Common myeloid progenitor, CD34-positive (primary cell): ENCODE measurements at regions not wholly inside any gene's neighbourhood (a gene's known extent, or its start where the extent isn't known, plus 50 kb on each side); places are given as distances from the start of the nearest gene placed in this dataset.

Experiments
- CTCF ChIA-PET: fragments of 350-600 bp; sonication (Branson Sonifier 250); formaldehyde crosslinking; loops from one replicate; lab custom pipeline; 2021; ENCODE audit warnings: antibody characterized with exemption; lab: Charles Lee
- POLR2A ChIA-PET: fragments of 350-600 bp; sonication (Branson Sonifier 250); formaldehyde crosslinking; loops from one replicate; lab custom pipeline; 2021; ENCODE audit warnings: antibody characterized with exemption; lab: Charles Lee
- DNase-seq, 3 donors: peaks; one replicate each; pipeline versions ENCODE4 v3.0.0 to v3.0.0-alpha.2; 2013
- H3K27ac ChIP-seq, 2 experiments: 1 replicate in 1 of 2; 2 replicates in 1 of 2; pipeline ENCODE4 v1.7.0; 2013; ENCODE audit warnings: inconsistent platforms in 2 of 2, low read length in 2 of 2, mild to moderate bottlenecking in 2 of 2, low read depth in 1 of 2, moderate library complexity in 1 of 2; ENCODE audit not compliant: severe bottlenecking in 2 of 2, insufficient read depth in 1 of 2, poor library complexity in 1 of 2
- H3K27me3 ChIP-seq, 5 experiments: replicated peaks in 2 of 5; 1 replicate in 3 of 5; 2 replicates in 2 of 5; pipeline versions ENCODE4 v1.6.1 to v1.7.0; 2013; ENCODE audit warnings: low read length in 4 of 5, mild to moderate bottlenecking in 2 of 5, moderate library complexity in 2 of 5, inconsistent platforms in 1 of 5; ENCODE audit not compliant: insufficient read depth in 5 of 5, control insufficient read depth in 4 of 5
- H3K36me3 ChIP-seq, 4 experiments: 1 replicate in 2 of 4; 2 replicates in 2 of 4; pipeline versions ENCODE4 v1.6.1 to v1.7.0; 2013; ENCODE audit warnings: low read length in 3 of 4, control low read depth in 1 of 4, mild to moderate bottlenecking in 1 of 4; ENCODE audit not compliant: control insufficient read depth in 4 of 4, insufficient read depth in 4 of 4
- H3K4me1 ChIP-seq, 4 experiments: 1 replicate in 3 of 4; 2 replicates in 1 of 4; pipeline versions ENCODE4 v1.6.1 to v1.7.1; 2013; ENCODE audit warnings: low read length in 3 of 4, mild to moderate bottlenecking in 3 of 4, control low read depth in 1 of 4, inconsistent platforms in 1 of 4, moderate library complexity in 1 of 4; ENCODE audit not compliant: control insufficient read depth in 4 of 4, insufficient read depth in 4 of 4; ENCODE audit errors: control extremely low read depth in 1 of 4
- H3K4me3 ChIP-seq, 7 experiments: 1 replicate in 4 of 7; 2 replicates in 3 of 7; pipeline versions ENCODE4 v1.5.1 to v1.7.0; 2013; ENCODE audit warnings: mild to moderate bottlenecking in 7 of 7, low read length in 6 of 7, moderate library complexity in 6 of 7, inconsistent platforms in 2 of 7, low read depth in 2 of 7, control low read depth in 1 of 7; ENCODE audit not compliant: insufficient read depth in 4 of 7, control insufficient read depth in 1 of 7; ENCODE audit errors: extremely low read depth in 1 of 7
- H3K9me3 ChIP-seq, 5 experiments: 1 replicate in 4 of 5; 2 replicates in 1 of 5; pipeline versions ENCODE4 v1.6.1 to v1.7.1; 2013; ENCODE audit warnings: low read length in 4 of 5, mild to moderate bottlenecking in 2 of 5, inconsistent platforms in 1 of 5, low read depth in 1 of 5, moderate library complexity in 1 of 5; ENCODE audit not compliant: control insufficient read depth in 4 of 5, insufficient read depth in 2 of 5; ENCODE audit errors: control extremely low read depth in 1 of 5
- WGBS: methylation state at CpG from one replicate; pipeline ENCODE4 v1.1.5; 2013; ENCODE audit not compliant: insufficient coverage; 5-methylcytosine and 5-hydroxymethylcytosine counted together

- Histone ChIP-seq H3K9me3 (no peaks in the 10 kb centered on the region), H3K4me1 (no peaks in the 10 kb centered on the region), H3K27ac (no peak overlapping the region), H3K36me3 (no peaks in the 10 kb centered on the region), H3K4me3 (no peak overlapping the region), H3K27me3 (peaks cover 0 to 14% (median 2%) of the 10 kb centered on the region in 5 experiments)
- 95% methylated on average over 6 of the region's 6 CpGs for WGBS
- DNase-seq, result no peak
- ChIA-PET POLR2A (no interaction called here), CTCF (no interaction called here)
Measured at GRCh38 chr2:238507836-238508235, 81.1 kb downstream of the ASB1 start.

DNA sequence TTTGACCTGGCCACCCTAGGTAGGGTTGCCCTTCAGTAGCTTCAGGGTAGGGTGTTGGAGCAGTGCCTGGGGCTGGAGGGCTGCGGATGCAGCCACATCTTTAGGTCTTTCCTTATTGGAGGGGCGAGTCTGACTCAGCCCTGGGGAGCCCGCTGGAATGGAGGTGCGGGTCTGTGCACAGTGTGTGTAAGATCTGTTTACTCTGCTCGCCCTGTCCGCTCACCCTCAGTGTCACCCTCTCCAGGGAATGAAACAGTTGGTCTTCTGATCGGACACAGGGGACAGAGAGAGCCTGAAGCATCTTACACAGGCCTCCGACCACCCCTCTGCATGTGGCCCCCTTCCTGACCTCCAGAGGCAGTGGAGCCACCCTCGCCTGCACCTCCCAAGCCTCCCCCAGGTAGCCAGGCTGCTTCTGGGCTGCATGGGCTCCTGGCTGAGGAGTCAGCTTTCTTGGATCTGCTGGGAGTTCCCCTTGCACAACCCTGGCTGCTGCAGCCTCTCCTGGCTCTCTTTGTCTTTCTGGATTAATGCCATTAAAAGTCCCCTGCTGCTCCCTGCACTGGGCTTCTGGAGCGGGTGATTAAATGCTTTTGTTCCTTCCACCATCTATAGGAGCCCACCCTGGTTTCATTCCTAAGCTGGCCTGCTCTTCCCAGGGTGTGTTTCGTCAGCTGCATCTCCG lies 82.6 kb downstream of the ASB1 start:
- no peak for DNase-seq
- H3K27me3 ChIP-seq, result peaks cover 0 to 14% (median 2%) of the 10 kb centered on the region in 5 experiments
- H3K27ac ChIP-seq, result no peak overlapping the region
- no peak overlapping the region for H3K4me3 ChIP-seq
- H3K36me3 ChIP-seq, result no peaks in the 10 kb centered on the region
- no peaks in the 10 kb centered on the region for H3K9me3 ChIP-seq
- CTCF ChIA-PET, result no interaction called here
- POLR2A ChIA-PET, result no interaction called here
- WGBS, result 93% methylated on average over 11 of the region's 12 CpGs
- H3K4me1 ChIP-seq, result no peaks in the 10 kb centered on the region

DNA sequence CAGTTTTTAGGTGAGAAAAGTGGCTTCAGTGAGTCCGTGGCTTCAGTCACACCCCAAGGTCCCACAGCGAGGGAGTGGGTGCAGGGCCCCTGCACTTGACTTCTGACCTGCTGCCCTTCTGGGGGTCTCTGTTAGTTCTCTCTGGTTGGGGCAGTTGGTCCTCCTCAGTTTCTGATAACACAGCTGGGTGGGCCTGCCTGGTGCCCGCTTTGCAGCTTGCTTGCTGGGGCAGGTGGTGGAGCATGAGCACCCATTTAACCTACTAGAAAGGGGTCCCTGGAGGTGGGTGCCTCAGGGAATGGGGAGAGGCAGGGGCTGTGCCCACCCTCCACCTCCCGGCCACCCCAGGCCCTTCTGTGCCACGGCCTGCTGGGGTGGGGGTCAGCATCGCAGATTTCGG lies 83.2 kb downstream of the ASB1 start:
- H3K4me1 ChIP-seq, result no peaks in the 10 kb centered on the region
- no peak overlapping the region for H3K27ac ChIP-seq
- 96% methylated on average over 4 of the region's 7 CpGs for WGBS
- ChIA-PET POLR2A (no interaction called here), CTCF (no interaction called here)
- no peaks in the 10 kb centered on the region for H3K36me3 ChIP-seq
- H3K4me3 ChIP-seq, result no peak overlapping the region
- H3K27me3 ChIP-seq, result peaks cover 0 to 14% (median 2%) of the 10 kb centered on the region in 5 experiments
- no peaks in the 10 kb centered on the region for H3K9me3 ChIP-seq
- DNase-seq, result no peak

DNA sequence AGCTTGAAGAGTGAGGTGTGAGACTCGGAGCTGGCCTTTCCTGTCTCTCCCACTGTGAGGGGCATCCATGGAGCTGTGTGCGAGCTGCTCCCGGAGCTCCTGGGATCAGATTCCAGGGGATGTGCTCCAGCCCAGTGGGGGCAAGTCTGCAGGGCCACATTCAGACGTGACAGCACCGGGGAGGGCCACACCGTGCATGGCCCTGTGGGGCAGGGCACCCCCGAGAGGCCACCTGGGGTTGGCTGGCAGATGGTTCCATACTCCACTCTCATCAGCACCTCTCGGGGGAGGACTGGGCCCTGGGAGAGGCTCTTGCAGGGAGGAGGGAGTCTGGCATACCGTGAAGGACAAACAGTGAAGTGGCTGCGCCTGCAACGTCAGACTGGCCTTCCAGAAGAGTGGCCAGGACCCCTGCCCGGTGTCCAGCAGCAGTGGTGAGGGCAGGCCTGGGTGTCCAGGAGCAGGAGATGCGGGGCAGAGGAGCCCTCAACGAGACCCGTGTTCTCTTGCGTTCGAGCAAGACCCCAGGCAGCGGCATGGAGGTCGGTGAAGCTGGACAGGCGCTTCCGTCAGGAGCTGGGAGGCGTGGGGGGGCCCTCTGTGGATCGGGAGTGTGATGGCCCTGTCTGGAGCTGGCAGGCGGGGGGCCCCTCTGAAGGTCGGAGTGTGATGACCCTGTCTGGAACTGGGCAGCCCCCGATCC lies 84.3 kb downstream of the ASB1 start:
- ChIA-PET CTCF (no interaction called here), POLR2A (no interaction called here)
- Histone ChIP-seq H3K27ac (no peak overlapping the region), H3K36me3 (no peaks in the 10 kb centered on the region), H3K4me3 (no peak overlapping the region), H3K27me3 (peaks cover 0 to 14% (median 2%) of the 10 kb centered on the region in 5 experiments), H3K4me1 (no peaks in the 10 kb centered on the region), H3K9me3 (peaks cover 0 to under 1% (median 0%) of the 10 kb centered on the region in 5 experiments)
- WGBS, result 88% methylated on average over 22 of the region's 26 CpGs
- no peak for DNase-seq

- Histone ChIP-seq H3K9me3 (peaks cover 0 to 6% (median 2%) of the 10 kb centered on the region in 5 experiments), H3K36me3 (no peaks in the 10 kb centered on the region), H3K27me3 (peaks cover 0 to 14% (median 2%) of the 10 kb centered on the region in 5 experiments), H3K27ac (no peak overlapping the region), H3K4me1 (no peaks in the 10 kb centered on the region), H3K4me3 (no peak overlapping the region)
- ChIA-PET POLR2A (no interaction called here), CTCF (no interaction called here)
- 96% methylated on average over 10 of the region's 10 CpGs for WGBS
- no peak for DNase-seq
Measured at GRCh38 chr2:238511614-238511950, 84.9 kb downstream of the ASB1 start.

DNA sequence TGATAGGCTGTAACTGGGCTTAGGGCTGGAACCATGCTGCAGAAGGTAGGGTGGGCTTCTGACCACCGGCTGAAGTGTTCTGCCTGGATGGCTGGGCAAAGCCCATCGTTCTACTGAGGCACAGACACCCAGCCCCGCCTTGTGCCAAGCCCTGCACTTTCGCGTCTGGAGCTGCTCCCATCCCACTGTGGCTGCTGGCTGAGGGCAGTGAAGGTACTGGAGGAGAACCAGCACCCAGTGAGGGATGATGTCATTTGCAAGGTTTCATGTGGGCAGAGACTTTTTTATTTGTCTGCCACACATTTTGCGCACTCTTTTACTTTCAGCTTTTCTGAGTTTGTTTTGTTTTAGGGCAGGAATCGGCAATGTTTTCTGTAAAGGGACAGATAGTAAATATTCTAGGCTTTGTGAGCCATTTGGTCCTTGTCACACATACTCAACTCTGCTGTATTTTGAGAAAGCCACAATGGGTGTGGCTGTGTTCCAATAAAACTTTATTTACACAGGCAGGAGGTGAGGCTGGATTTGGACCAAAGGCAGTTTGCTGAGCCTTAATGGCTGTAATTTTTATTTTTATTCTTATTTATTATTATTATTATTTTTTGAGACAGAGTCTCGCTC lies 85.6 kb downstream of the ASB1 start:
- DNase-seq, result no peak
- Histone ChIP-seq H3K4me1 (no peaks in the 10 kb centered on the region), H3K4me3 (no peak overlapping the region), H3K27ac (no peak overlapping the region), H3K9me3 (peaks cover 2 to 13% (median 8%) of the 10 kb centered on the region in 5 experiments), H3K27me3 (peaks cover 0 to 14% (median 2%) of the 10 kb centered on the region in 5 experiments), H3K36me3 (no peaks in the 10 kb centered on the region)
- CTCF ChIA-PET, result interaction anchor here (1.6 to 1.8 kb wide), 2 partner anchors 61 to 273 kb away, joined by 4 to 10 read pairs; no protein-coding TSS in a partner anchor
- POLR2A ChIA-PET, result no interaction called here
- 93% methylated on average over 3 of the region's 8 CpGs for WGBS

DNA sequence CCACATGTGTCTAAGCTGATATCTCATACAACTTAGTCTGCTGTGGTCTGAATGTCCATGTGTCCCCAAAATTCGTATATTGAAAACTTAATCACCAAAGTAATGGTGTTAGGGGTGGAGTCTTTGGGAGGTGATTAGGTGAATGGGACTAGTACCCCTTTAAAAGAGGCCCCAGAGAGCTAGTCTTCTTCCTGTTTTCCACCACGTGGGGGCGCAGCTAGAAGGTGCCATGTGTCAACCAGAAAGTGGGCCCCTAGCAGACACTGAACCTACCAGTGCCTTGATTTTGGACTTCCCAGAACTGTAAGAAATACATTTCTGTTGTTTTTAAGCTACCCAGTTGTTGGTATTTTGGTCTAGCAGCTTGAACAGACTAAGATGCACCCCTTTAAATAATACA lies 86.6 kb downstream of the ASB1 start:
- Histone ChIP-seq H3K9me3 (peaks cover 5 to 18% (median 8%) of the 10 kb centered on the region in 5 experiments), H3K4me1 (no peaks in the 10 kb centered on the region), H3K4me3 (no peak overlapping the region), H3K36me3 (no peaks in the 10 kb centered on the region), H3K27ac (no peak overlapping the region), H3K27me3 (peaks cover 0 to 10% (median 2%) of the 10 kb centered on the region in 5 experiments)
- WGBS, result no CpG with 5 or more reads among the region's 3 CpGs
- POLR2A ChIA-PET, result no interaction called here
- CTCF ChIA-PET, result interaction anchor here (0.6 to 1.8 kb wide), 6 partner anchors 9 to 272 kb away, joined by 3 to 10 read pairs (median 3); no protein-coding TSS in a partner anchor
- DNase-seq, result peak; percentile 22 to 55 (median 52)
